Ascending aorta (tissue), 2 donors: ENCODE measurements at regions not wholly inside any gene's neighbourhood (a gene's known extent, or its start where the extent isn't known, plus 50 kb on each side); places are given as distances from the start of the nearest gene placed in this dataset.

Experiments
- DNase-seq, 2 donors: peaks; one replicate each; pipeline ENCODE4 v3.0.0-alpha.2; 2019; ENCODE audit warnings: low spot score in 2 of 2
- H3K27ac ChIP-seq, 2 donors: fragments of 200-600 bp; sonication (generic); one replicate each; pipeline ENCODE4 v1.5.1; 2016 to 2017; ENCODE audit warnings: mild to moderate bottlenecking in 1 of 2
- H3K27me3 ChIP-seq: fragments of 200-600 bp; sonication (generic); one replicate; pipeline ENCODE4 v1.5.1; 2017
- H3K36me3 ChIP-seq, 2 donors: fragments of 200-600 bp; sonication (generic); one replicate each; pipeline ENCODE4 v1.5.1; 2016
- H3K4me1 ChIP-seq, 2 donors: fragments of 200-600 bp; sonication (generic); one replicate each; pipeline ENCODE4 v1.5.1; 2016 to 2017; ENCODE audit warnings: mild to moderate bottlenecking in 1 of 2
- H3K4me3 ChIP-seq, 2 donors: fragments of 200-600 bp; sonication (generic); one replicate each; pipeline ENCODE4 v1.5.1; 2016 to 2017; ENCODE audit warnings: mild to moderate bottlenecking in 1 of 2
- H3K9me3 ChIP-seq, 2 donors: fragments of 200-600 bp; sonication (generic); one replicate each; pipeline ENCODE4 v1.5.1; 2016
- CTCF ChIP-seq, 3 experiments: fragments of 200-600 bp in 2 of 3; fragments of 450-650 bp in 1 of 3; sonication (generic) in 2 of 3; IDR thresholded peaks; one replicate each; pipeline ENCODE4 v1.5.1; 2016 to 2019; ENCODE audit warnings: antibody characterized with exemption in 3 of 3, mild to moderate bottlenecking in 1 of 3, moderate library complexity in 1 of 3
- intact Hi-C: fragments of 100-400 bp; cut with DNase I; formaldehyde crosslinking; loops from one replicate; pipeline ENCODE4 v1.15.1; 2023

DNA sequence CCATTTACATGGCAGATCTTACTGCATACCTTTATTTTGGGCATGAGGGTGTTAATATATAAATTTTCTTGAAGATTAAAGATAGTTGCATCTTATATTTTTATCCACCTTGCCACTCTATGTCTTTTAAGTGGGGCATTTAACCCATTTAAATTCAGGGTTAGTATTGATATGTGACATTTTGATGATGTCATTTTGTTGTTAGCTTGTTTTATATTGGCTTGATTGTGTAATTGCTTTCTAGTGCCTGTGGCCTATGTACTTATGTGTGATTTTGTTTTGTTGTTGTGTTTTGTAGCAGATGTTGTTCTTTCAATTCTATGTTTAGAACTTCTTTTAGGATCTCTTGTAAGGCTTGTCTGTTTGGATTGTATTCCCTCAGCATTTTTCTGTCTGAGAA lies 939.9 kb upstream of the CDH9 start:
- intact Hi-C loops, result no loop called here
- peaks cover 0 to 6% of the 10 kb centered on the region in 2 donors for H3K9me3 ChIP-seq
- no peak overlapping the region for H3K27ac ChIP-seq
- no peaks in the 10 kb centered on the region for H3K36me3 ChIP-seq
- no peak for DNase-seq
- TF ChIP-seq CTCF (IDR thresholded peaks at IDR 0.05), result no peak
- H3K27me3 ChIP-seq, result no peaks in the 10 kb centered on the region
- no peaks in the 10 kb centered on the region for H3K4me1 ChIP-seq
- H3K4me3 ChIP-seq, result no peak overlapping the region

DNA sequence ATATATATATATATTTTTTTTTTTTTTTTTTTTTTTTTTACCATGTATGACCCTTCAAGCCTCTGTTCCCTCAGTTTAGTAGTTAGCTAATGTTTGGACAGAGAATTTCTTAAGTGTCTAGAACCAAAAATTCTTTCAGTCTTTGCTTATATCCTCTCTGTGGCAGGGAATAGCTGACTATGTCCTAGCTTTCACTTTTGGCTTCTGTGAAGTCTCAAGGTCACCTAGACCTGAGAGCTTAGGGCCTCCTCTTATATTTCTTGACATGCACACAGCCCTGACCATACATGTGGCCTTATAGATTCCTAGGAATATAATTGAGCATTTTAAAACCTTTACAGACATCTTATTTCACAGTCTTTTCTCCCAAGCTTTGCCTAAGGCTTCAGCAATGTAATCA lies 930.8 kb upstream of the CDH9 start:
- intact Hi-C loops, result no loop called here
- no peak for TF ChIP-seq CTCF (IDR thresholded peaks at IDR 0.05)
- no peak for DNase-seq
- Histone ChIP-seq H3K4me3 (no peak overlapping the region), H3K9me3 (no peaks in the 10 kb centered on the region), H3K27me3 (no peaks in the 10 kb centered on the region), H3K27ac (no peak overlapping the region), H3K36me3 (no peaks in the 10 kb centered on the region), H3K4me1 (no peaks in the 10 kb centered on the region)

- no peaks in the 10 kb centered on the region for H3K4me1 ChIP-seq
- H3K4me3 ChIP-seq, result no peak overlapping the region
- H3K9me3 ChIP-seq, result no peaks in the 10 kb centered on the region
- H3K27ac ChIP-seq, result no peak overlapping the region
- intact Hi-C loops, result no loop called here
- no peaks in the 10 kb centered on the region for H3K27me3 ChIP-seq
- H3K36me3 ChIP-seq, result no peaks in the 10 kb centered on the region
- no peak for TF ChIP-seq CTCF (IDR thresholded peaks at IDR 0.05)
- no peak for DNase-seq
Observed at GRCh38 chr5:27963050-27963783, 924.8 kb upstream of the CDH9 start.

DNA sequence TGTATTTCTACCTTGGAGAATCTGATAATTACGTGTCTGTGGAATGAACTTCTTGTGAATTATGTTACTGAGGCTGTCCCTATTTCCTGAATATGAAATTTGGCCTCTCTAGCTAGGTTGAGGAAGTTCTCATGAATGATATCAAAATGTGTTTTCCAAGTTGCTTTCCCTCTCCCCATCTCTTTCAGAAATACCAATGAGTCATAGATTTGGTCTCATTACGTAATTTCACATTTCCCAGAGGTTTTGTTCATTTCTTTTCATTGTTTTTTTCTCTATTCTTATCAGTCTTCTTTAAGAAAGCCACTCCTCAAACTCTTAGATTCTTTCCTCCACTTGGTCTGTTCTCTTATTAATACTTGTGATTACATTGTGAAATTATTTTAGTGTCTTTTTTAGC lies 923.8 kb upstream of the CDH9 start:
- no peak for TF ChIP-seq CTCF (IDR thresholded peaks at IDR 0.05)

DNA sequence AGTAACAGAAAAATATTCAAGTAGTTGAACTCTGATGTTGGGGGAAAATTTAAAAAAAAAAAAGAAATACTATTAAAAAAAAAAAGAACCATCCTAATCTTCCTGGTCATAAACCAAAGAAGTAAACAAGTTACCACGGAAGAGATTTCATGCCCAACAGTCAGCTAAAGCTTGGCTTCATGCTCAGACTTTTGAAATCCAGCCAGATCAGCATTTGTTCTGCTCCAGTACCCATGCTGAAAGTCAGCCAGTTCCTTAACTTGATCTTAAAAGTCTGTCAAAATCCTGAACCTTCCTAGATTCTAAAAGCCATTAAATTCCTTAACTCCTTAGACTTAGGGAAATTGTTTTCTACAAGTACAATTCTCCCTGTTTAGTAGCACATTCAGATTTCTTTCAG lies 908.7 kb upstream of the CDH9 start:
- Histone ChIP-seq H3K4me1 (no peaks in the 10 kb centered on the region), H3K4me3 (no peak overlapping the region), H3K27me3 (no peaks in the 10 kb centered on the region), H3K36me3 (no peaks in the 10 kb centered on the region), H3K27ac (no peak overlapping the region), H3K9me3 (no peaks in the 10 kb centered on the region)
- intact Hi-C loops, result no loop called here
- no peak for DNase-seq
- no peak for TF ChIP-seq CTCF (IDR thresholded peaks at IDR 0.05)

More for the DNA sequence above, 923.8 kb upstream of the CDH9 start:
- H3K36me3 ChIP-seq, result no peaks in the 10 kb centered on the region
- no peaks in the 10 kb centered on the region for H3K9me3 ChIP-seq
- H3K4me3 ChIP-seq, result no peak overlapping the region
- intact Hi-C loops, result no loop called here
- H3K27ac ChIP-seq, result no peak overlapping the region
- DNase-seq, result no peak
- no peaks in the 10 kb centered on the region for H3K4me1 ChIP-seq
- no peaks in the 10 kb centered on the region for H3K27me3 ChIP-seq

DNA sequence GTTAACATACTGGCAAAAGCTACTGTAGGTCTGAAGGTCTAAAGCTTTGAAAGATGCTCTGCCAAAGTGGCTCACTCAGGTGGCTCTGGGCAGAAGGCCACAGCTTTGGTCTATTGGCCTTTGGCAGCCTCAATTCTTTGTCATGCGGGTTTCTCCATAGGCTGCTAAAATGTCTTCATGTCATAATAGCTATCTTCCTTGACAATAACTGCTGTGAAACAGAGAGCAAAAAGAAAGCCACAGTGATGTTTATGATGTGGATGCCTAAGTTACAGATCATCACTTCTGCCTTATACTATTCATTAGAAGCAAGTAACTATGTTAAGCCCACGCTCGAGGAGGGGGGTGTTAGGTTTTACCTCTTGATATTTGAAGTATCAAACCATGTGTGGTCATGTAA lies 906.1 kb upstream of the CDH9 start:
- no peak overlapping the region for H3K4me3 ChIP-seq
- no peak for DNase-seq
- intact Hi-C loops, result no loop called here
- no peaks in the 10 kb centered on the region for H3K4me1 ChIP-seq
- no peak for TF ChIP-seq CTCF (IDR thresholded peaks at IDR 0.05)
- H3K9me3 ChIP-seq, result no peaks in the 10 kb centered on the region
- H3K27me3 ChIP-seq, result no peaks in the 10 kb centered on the region
- no peak overlapping the region for H3K27ac ChIP-seq
- H3K36me3 ChIP-seq, result no peaks in the 10 kb centered on the region
